ENCODE measurements at regions not wholly inside any gene's neighbourhood (a gene's known extent, or its start where the extent isn't known, plus 50 kb on each side); places are given as distances from the start of the nearest gene placed in this dataset.

- TF ChIP-seq CTCF (IDR thresholded peaks at IDR 0.05), result no peak
- TF ChIP-seq EZH2 (IDR thresholded peaks at IDR 0.05; ENCODE audit: borderline replicate concordance, insufficient read depth, low read depth, low read length, poor library complexity, severe bottlenecking), result no peak
Observed at GRCh38 chr10:2051108-2051507, 313.8 kb upstream of the ADARB2 start.

Data from B cell (primary cell).